GM18505 (cell line): ENCODE measurements at regions not wholly inside any gene's neighbourhood (a gene's known extent, or its start where the extent isn't known, plus 50 kb on each side); places are given as distances from the start of the nearest gene placed in this dataset.
A peak's percentile ranks its signal among the peaks of the same experiment; 100 is the strongest.

Experiments used
- ATAC-seq: cut with Tn5 transposase; IDR thresholded peaks from one replicate; pipeline ENCODE4 v1.9.1; 2021; ENCODE audit not compliant: unreplicated experiment
- POLR2A ChIP-seq: IDR thresholded peaks from 4 replicates; pipeline ENCODE4 v1.6.1; 2011; ENCODE audit warnings: borderline replicate concordance; ENCODE audit not compliant: insufficient read depth, insufficient read length; ENCODE audit errors: extremely low read depth

DNA sequence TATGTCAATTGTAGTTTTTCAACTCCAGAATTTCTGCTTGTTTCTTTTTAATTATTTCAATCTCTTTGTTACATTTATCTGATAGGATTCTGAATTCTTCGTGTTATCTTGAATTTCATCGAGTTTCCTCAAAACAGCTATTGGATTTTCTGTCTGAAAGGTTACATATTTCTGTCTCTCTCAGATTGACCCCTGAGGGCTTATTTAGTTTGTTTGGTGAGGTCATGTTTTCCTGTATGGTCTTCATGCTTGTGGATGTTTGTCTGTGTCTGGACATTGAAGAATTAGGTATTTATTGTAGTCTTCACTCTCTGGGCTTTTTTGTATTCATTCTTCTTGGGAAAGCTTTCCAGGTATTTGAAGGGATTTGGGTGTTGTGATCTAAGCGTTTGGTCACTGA lies 85.6 kb downstream of the SNAPC1 start:
- no peak for ATAC-seq
- no peak for TF ChIP-seq POLR2A

GRCh38 chr14:61854898-61855297 lies 92.7 kb downstream of the SNAPC1 start:
- ATAC-seq, result no peak
- no peak for TF ChIP-seq POLR2A

DNA sequence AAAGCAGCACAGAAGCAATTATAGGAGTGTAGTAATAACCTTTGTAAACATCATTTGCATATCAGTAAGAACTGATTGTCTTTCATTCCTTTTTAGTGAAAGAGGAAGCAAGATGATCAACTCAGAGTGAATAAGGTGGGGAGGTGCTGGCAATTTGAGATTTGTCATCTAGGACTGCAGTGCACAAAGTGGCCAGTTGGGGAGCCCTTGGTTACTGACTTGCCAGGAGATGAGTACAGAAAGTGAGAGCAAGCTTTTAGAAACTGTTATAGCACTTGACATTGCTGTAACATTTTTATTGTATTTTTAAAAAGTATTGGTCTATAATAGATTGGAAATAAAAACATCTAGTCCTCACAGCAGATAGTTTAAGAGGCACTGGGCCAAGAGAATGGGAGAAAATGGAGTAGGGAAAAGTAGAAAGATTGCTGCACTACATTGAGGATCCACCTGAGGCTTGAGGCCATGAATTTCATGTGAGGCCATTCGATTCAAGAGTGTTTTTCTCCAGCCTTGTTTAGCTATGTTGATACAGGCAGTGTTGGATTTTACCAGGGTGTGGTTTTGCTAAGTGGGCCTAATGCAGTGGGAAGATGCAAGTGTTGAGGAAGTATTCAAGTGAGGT lies 98.2 kb downstream of the SNAPC1 start:
- TF ChIP-seq POLR2A, result no peak
- ATAC-seq, result peak; percentile 97

DNA sequence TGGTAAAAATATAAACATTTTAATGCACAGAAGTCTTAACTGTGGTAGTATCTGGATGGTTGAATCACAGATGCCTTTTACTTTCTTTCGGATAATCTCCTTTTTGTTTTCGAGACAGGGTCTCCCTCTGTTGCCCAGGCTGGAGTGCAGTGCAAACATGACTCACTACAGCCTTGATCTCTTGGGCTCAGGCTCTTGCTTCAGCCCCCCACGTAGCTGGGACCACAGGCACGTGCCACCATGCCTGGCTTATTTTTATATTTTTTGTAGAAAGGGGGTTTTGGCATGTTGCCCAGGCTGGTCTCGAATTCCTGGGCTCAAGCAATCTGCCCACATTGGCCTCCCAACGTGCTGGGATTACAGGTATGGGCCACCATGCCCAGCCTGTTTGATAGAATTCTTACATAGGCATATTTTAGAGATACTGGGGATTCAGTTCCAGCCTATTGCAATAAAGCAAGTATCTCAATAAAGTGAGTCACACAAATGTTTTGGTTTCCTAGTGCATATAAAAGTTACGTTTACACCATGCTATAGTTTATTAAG lies 99.2 kb downstream of the SNAPC1 start:
- no peak for TF ChIP-seq POLR2A
- ATAC-seq, result no peak

GRCh38 chr14:61864329-61864898 lies 102.2 kb downstream of the SNAPC1 start:
- no peak for TF ChIP-seq POLR2A
- ATAC-seq, result no peak

DNA sequence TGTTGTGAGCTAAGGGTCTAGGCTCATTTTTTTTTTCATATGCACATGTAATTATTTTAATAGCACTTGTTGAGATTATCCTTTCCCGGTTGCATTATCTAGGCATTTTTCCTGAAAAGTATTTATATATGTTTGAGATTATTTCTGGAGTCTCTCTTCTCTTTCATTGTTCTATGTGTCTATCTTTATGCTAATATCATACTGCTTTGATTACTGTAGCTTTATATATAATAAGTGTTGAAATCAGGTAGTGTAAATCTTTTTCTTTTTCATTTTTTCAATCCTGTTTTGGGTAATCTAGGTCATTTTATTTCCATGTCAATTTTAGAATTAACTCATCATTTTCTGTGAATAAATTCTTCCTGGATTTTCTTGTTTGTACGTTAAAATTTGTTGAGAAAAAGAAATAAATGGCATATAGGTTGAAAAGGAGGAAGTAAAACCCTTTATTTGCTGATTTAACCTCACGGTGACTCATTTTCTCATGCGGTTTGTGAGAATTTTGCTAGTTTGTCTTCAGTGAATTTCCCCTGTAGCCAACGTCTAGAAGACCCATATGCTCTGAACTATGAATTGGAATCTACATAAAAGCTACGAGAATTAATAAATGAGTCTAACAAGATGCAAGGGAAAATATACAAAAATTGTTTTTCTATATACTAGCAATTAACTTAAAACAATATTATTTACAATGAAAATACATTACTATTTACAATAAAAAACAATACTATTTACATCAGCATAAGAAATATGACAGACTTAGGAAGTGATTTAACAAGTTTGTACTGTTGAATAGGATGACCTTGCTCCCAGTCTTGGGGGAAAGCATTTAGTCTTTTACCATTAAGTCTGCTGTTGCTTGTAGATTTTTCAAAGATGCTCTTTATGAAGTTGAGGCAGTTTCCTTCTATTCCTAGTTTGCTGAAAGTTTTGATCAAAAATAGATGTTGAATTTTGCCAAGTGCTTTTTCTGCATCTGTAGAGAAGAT lies 105.0 kb downstream of the SNAPC1 start:
- TF ChIP-seq POLR2A, result no peak
- peak; percentile 97 for ATAC-seq

GRCh38 chr14:61868846-61869245 lies 106.6 kb downstream of the SNAPC1 start:
- ATAC-seq, result no peak
- no peak for TF ChIP-seq POLR2A

DNA sequence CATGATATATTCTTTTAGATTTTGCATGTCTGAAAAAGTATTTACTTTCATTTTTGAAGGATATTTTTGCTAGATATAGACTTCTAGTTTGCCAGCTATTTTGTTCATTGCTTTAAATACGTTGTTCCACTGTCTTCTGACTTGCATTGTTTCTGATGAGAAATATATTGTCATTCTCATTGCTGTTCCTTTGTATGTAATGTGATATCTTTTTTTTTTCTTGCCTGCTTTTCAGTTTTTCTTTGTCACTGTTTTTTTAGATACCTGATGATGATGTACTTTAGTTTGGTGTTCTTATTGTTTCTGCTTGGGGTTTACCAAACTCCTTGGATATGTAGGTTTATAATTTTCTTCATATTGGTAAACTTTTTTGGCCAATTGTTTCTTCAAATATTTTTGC lies 107.9 kb downstream of the SNAPC1 start:
- no peak for TF ChIP-seq POLR2A
- ATAC-seq, result no peak

DNA sequence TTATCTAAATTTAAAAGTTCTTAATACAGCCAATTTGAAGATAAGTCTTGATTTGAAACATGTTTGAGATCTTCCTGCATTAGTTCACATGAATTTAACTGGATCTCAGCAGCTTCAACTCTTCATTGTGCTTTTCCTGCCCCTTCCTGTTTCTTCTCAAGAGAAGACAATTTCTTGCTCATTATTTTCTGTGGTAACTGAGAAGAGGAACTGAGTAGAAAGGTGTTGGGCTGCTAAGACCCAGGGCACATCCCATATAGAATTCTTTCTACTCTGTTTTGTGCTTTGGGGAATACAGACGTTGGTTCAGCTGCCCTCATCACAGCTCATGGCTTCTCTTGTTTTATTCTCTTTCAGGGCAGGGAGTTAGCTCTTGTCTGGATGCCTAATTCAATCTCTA lies 110.2 kb downstream of the SNAPC1 start:
- ATAC-seq, result peak; percentile 92
- TF ChIP-seq POLR2A, result no peak

DNA sequence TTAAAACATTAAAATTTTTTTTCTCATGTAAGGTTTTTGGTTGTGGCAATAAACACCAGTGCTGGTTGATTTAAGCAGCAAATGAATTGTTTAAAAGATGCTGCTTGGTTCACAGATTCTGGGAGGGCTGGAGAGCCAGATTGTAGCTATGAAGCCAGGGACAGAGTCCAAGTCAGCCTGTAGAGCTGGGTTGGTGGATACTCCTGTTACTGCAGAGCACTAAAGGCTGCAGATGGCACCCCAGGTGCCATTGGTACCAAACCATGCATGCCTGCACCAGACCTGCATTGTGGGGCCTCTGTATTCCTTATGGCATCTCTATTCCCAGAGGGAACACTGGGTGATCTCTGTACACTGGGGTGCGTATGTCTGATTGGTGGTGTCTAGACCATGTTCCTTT lies 113.3 kb downstream of the SNAPC1 start:
- TF ChIP-seq POLR2A, result no peak
- ATAC-seq, result no peak

- TF ChIP-seq POLR2A, result no peak
- ATAC-seq, result no peak
Measured at GRCh38 chr14:61876362-61877034, 114.3 kb downstream of the SNAPC1 start.

DNA sequence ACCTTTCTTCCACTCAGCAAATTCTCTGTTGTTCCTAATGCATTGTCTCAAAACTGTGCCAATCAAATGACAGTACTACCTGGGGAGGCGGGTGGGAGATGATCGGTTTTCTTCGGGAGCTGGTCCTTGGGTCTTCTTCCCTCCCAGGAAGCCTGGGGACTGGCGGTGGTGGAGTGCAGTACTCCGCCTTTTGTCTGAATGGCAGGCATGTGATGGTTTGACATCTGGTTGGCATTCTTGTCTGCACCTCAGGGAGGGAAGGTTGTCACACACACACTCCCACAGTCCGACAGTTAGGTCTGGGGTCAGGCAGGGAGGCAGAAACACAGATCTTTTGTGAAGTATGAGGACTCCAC lies 114.8 kb downstream of the SNAPC1 start:
- ATAC-seq, result no peak
- no peak for TF ChIP-seq POLR2A

- TF ChIP-seq POLR2A, result no peak
- no peak for ATAC-seq
Measured at GRCh38 chr14:61877768-61878167, 115.5 kb downstream of the SNAPC1 start.

GRCh38 chr14:61878931-61879330 lies 116.7 kb downstream of the SNAPC1 start:
- no peak for ATAC-seq
- no peak for TF ChIP-seq POLR2A

DNA sequence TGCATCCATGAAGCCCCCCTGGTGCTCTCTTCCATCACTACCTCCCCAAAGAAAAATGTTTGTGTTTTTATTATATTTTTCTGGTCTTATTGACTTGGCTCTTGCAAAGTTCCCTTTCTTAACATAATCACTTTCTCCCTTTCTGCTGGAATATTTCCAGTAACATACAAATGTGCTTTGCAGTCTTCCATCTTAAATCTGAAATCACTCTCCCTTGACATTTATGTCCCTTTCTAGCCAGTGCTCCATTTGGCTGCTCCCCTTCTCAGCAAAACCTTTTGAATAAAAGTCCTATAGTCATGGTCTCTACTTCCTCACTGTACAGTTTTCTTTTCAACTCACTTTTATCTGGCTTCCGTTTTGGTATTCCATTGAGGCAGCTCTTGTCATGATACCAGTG lies 118.8 kb downstream of the SNAPC1 start:
- ATAC-seq, result no peak
- no peak for TF ChIP-seq POLR2A
